Hepatocyte (in vitro differentiated cells): ENCODE measurements at regions not wholly inside any gene's neighbourhood (a gene's known extent, or its start where the extent isn't known, plus 50 kb on each side); places are given as distances from the start of the nearest gene placed in this dataset.

Source experiments
- EZH2 ChIP-seq: fragments of 200-600 bp; sonication (generic); IDR thresholded peaks from 2 replicates; pipeline ENCODE4 v1.6.1; 2016; ENCODE audit warnings: antibody characterized with exemption, mild to moderate bottlenecking, borderline replicate concordance
- EZH2phosphoT487 ChIP-seq: fragments of 200-600 bp; sonication (generic); IDR thresholded peaks from one replicate; pipeline ENCODE4 v1.6.1; 2018; ENCODE audit warnings: antibody characterized with exemption, mild to moderate bottlenecking, low read depth, moderate library complexity; ENCODE audit not compliant: unreplicated experiment, severe bottlenecking
- TF ChIP-seq, protein P1 (sequence below): fragments of 200-600 bp; sonication (generic); IDR thresholded peaks from 2 replicates; pipeline ENCODE4 v1.5.1; 2016; ENCODE audit warnings: antibody characterized with exemption, mild to moderate bottlenecking; ENCODE audit not compliant: poor library complexity

DNA sequence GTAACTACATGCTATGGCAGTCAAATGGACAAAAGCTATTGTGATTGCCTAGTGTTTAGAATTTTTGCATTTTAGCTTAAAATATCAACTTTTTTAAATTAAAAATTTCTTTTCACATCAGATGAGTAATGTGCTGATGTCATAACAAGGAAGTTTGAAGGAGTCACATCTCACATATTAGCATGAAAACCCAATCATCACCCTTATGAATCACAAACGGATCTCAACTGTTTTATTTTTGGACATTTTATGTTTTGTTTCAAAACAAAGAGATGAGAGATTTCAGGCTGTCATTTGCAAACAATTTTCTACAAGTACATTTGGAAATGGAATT is 53.6 kb upstream of the TRERF1 start:
- TF ChIP-seq, protein P1, sequence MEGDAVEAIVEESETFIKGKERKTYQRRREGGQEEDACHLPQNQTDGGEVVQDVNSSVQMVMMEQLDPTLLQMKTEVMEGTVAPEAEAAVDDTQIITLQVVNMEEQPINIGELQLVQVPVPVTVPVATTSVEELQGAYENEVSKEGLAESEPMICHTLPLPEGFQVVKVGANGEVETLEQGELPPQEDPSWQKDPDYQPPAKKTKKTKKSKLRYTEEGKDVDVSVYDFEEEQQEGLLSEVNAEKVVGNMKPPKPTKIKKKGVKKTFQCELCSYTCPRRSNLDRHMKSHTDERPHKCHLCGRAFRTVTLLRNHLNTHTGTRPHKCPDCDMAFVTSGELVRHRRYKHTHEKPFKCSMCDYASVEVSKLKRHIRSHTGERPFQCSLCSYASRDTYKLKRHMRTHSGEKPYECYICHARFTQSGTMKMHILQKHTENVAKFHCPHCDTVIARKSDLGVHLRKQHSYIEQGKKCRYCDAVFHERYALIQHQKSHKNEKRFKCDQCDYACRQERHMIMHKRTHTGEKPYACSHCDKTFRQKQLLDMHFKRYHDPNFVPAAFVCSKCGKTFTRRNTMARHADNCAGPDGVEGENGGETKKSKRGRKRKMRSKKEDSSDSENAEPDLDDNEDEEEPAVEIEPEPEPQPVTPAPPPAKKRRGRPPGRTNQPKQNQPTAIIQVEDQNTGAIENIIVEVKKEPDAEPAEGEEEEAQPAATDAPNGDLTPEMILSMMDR: no peak
- TF ChIP-seq EZH2phosphoT487: no peak
- no peak for TF ChIP-seq EZH2
